A673 (cell line): ENCODE measurements at regions not wholly inside any gene's neighbourhood (a gene's known extent, or its start where the extent isn't known, plus 50 kb on each side); places are given as distances from the start of the nearest gene placed in this dataset.

ENCODE experiments used
- BruUV-seq: library from RNA; stranded (reverse); fragments of 400-500 nt; replicated peaks from 2 replicates; lab custom pipeline; 2021; lab: Mats Ljungman, UMichigan
- CTCF ChIA-PET: fragments of 300-600 bp; sonication (Branson Sonifier 250); formaldehyde crosslinking; loops from one replicate; lab custom pipeline; 2022; ENCODE audit warnings: antibody characterized with exemption; lab: Charles Lee
- POLR2A ChIA-PET: fragments of 300-600 bp; sonication (Branson Sonifier 250); formaldehyde crosslinking; loops from one replicate; lab custom pipeline; 2022; ENCODE audit warnings: antibody characterized with exemption; ENCODE audit not compliant: low non-redundant PET; lab: Charles Lee
- DNase-seq: peaks from one replicate; pipeline ENCODE4 v3.0.0-alpha.2; 2015; ENCODE audit warnings: low spot score
- H3K27ac ChIP-seq: fragments of 200-600 bp; sonication (generic); 2 replicates; pipeline ENCODE4 v1.5.1; 2016; ENCODE audit warnings: mixed run types, low read depth, mild to moderate bottlenecking, mixed read lengths, antibody characterized with exemption, low read length; ENCODE audit not compliant: poor library complexity, severe bottlenecking
- H3K27me3 ChIP-seq: fragments of 200-600 bp; sonication (generic); replicated peaks from 2 replicates; pipeline ENCODE4 v1.6.1; 2017; ENCODE audit warnings: mixed run types, low read depth, mild to moderate bottlenecking, mixed read lengths, antibody characterized with exemption, low read length; ENCODE audit not compliant: insufficient read depth, poor library complexity
- H3K36me3 ChIP-seq: fragments of 200-600 bp; sonication (generic); 2 replicates; pipeline ENCODE4 v1.6.1; 2016; ENCODE audit warnings: mixed run types, mild to moderate bottlenecking, mixed read lengths, antibody characterized with exemption, low read length; ENCODE audit not compliant: insufficient read depth, poor library complexity, severe bottlenecking
- H3K4me1 ChIP-seq: fragments of 200-600 bp; sonication (generic); 2 replicates; pipeline ENCODE4 v1.6.1; 2017; ENCODE audit warnings: mixed run types, mild to moderate bottlenecking, mixed read lengths, antibody characterized with exemption, low read length; ENCODE audit not compliant: insufficient read depth, poor library complexity, severe bottlenecking
- H3K4me3 ChIP-seq: fragments of 200-600 bp; sonication (generic); 2 replicates; pipeline ENCODE4 v1.5.1; 2016; ENCODE audit warnings: low read depth, mixed run types, mild to moderate bottlenecking, mixed read lengths, low read length; ENCODE audit not compliant: poor library complexity, severe bottlenecking
- H3K9me3 ChIP-seq: fragments of 200-600 bp; sonication (generic); 2 replicates; pipeline ENCODE4 v1.6.1; 2016; ENCODE audit warnings: mixed run types, low read depth, mild to moderate bottlenecking, mixed read lengths, antibody characterized with exemption, low read length; ENCODE audit not compliant: poor library complexity, severe bottlenecking
- CTCF ChIP-seq: fragments of 300-800, 200-600 bp; sonication (generic); conservative IDR thresholded peaks from 2 replicates; pipeline ENCODE4 v1.5.1; 2017; ENCODE audit warnings: low read depth, mild to moderate bottlenecking, antibody characterized with exemption, low read length, moderate library complexity, mixed read lengths
- EZH2 ChIP-seq: fragments of 200-600 bp; sonication (generic); IDR thresholded peaks from 2 replicates; pipeline ENCODE4 v1.6.1; 2017; ENCODE audit warnings: borderline replicate concordance, low read depth, mild to moderate bottlenecking, mixed read lengths, antibody characterized with exemption, low read length; ENCODE audit not compliant: poor library complexity, severe bottlenecking
- intact Hi-C: fragments of 100-400 bp; cut with micrococcal nuclease; formaldehyde crosslinking; loops from one replicate; pipeline ENCODE4 v1.10.0; 2022; ENCODE audit not compliant: unreplicated experiment

DNA sequence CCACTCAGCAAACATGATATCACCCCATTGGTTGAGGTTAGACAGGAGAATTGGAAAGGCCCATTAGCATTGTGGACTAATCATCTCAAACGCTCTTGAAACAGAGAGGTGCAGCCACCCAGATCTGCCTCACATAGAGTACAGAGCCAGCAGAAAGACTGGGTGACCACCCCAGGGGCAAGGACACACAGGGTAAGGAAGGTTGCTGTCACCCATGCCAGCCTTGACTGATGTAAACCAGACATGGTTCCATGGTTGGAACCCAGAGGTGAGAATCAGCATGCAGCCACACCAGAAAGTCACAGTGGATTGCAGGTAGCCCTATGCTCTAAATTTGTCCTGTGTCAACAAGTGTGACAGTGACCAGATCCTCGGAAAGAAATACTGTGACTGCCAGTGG lies 1268.8 kb downstream of the EFNB2 start:
- no peaks in the 10 kb centered on the region for H3K36me3 ChIP-seq
- intact Hi-C loops = no loop called here
- H3K4me1 ChIP-seq = no peaks in the 10 kb centered on the region
- TF ChIP-seq EZH2 (no peak), CTCF (no peak)
- POLR2A ChIA-PET = no interaction called here
- H3K4me3 ChIP-seq = no peak overlapping the region
- CTCF ChIA-PET = no interaction called here
- no TSS peak for BruUV-seq
- H3K27me3 ChIP-seq = no peaks in the 10 kb centered on the region
- no peaks in the 10 kb centered on the region for H3K9me3 ChIP-seq
- H3K27ac ChIP-seq = no peak overlapping the region
- no peak for DNase-seq

GRCh38 chr13:105262579-105262978 lies 1272.9 kb downstream of the EFNB2 start:
- no peaks in the 10 kb centered on the region for H3K27me3 ChIP-seq
- CTCF ChIA-PET = no interaction called here
- intact Hi-C loops = no loop called here
- H3K4me3 ChIP-seq = no peak overlapping the region
- POLR2A ChIA-PET = no interaction called here
- no TSS peak for BruUV-seq
- no peaks in the 10 kb centered on the region for H3K4me1 ChIP-seq
- no peaks in the 10 kb centered on the region for H3K9me3 ChIP-seq
- TF ChIP-seq CTCF = no peak
- TF ChIP-seq EZH2 = no peak
- H3K27ac ChIP-seq = no peak overlapping the region
- no peaks in the 10 kb centered on the region for H3K36me3 ChIP-seq
- no peak for DNase-seq

GRCh38 chr13:105259426-105259825 lies 1276.0 kb downstream of the EFNB2 start:
- CTCF ChIA-PET = no interaction called here
- POLR2A ChIA-PET = no interaction called here

More at GRCh38 chr13:105259426-105259825, 1276.0 kb downstream of the EFNB2 start:
- Histone ChIP-seq H3K27me3 (no peaks in the 10 kb centered on the region), H3K9me3 (no peaks in the 10 kb centered on the region), H3K4me3 (no peak overlapping the region), H3K36me3 (no peaks in the 10 kb centered on the region), H3K4me1 (no peaks in the 10 kb centered on the region), H3K27ac (no peak overlapping the region)
- TF ChIP-seq CTCF (no peak), EZH2 (no peak)
- intact Hi-C loops = no loop called here
- BruUV-seq = no TSS peak
- DNase-seq = no peak
